Stimulated activated CD4-positive, alpha-beta T cell treated with anti-CD3 and anti-CD28 coated beads, Interleukin-12 subunit alpha, Interleukin-12 subunit beta, amount 100 ng/mL, for 24 hours (primary cell): ENCODE measurements at regions not wholly inside any gene's neighbourhood (a gene's known extent, or its start where the extent isn't known, plus 50 kb on each side); places are given as distances from the start of the nearest gene placed in this dataset.
"Not testable (repeated sequence)": the region's sequence is repeated elsewhere in the genome, so short reads cannot be mapped to it uniquely, and the experiment has no call there.

ENCODE experiments used
- DNase-seq, 2 experiments: peaks; one replicate each; pipeline ENCODE4 v3.0.0-alpha.2; 2020; ENCODE audit warnings: low read depth in 2 of 2

DNA sequence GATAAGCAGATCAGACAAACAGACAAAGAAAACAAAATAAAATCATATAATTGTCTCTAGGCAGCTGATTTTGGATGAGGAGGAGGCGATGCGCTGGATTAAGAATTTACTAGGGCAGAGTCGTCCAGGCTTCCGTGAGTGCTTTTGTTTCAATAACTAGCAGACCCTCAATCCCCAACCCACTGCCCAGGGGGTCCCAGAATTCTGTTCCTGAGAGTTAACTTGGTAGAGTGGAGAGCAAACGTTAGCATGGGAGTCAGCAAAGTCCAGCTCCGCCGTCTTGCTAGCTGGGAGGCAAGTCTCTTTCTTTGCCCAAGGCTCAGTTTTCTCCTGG is 95.5 kb upstream of the TBX5 start:
- DNase-seq: no peak

DNA sequence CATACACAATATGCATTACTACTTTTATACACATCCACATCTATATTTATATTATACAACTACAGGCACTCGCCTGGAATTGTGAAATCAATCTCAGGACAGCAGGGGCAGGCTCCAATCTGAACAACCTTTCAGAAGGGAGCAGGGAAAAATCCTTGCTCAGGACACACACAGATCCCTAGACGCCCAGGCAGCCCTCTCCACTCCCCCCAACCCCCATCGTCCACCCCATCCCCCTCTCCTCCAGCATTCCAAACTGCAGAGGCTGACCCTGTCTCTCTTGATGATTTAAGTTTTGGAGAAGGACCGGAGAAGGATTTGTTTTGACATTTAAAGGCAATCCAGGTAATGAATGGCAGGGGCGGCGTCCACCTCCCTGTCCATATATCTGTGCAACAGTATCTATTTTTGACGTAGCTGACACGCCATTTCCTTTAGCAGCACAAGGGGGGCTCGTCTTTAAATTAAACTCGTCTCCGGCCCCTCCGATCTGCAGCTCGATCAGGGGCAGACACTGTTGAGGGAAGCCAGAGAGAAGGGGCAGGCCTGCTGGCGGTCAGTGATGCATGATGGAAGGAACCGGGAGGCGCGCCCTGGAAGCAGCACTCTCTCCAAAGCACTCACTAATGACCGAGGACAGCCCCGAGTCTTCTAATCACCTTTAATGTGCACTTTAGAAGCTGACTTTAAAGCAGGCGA is 95.0 kb upstream of the TBX5 start:
- DNase-seq: no peak

DNA sequence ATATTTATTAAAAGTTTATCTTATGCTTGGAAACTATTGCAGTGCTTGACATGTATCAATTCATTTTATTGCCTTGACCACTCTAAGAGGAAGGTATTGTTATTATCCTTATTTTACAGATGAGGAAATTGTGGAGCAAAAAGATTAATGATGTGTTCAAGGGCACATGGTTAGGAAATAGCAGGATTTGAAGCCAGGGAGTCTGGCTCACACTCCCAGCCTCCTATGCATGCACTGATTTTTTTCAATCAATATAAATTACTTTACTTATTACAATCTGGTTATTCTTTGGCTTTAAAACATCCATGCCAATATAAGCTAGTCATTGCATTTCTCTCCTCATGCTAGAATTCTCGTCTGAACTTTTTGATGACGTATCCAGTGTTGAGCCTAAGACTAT is 94.2 kb upstream of the TBX5 start:
- DNase-seq: no peak

DNA sequence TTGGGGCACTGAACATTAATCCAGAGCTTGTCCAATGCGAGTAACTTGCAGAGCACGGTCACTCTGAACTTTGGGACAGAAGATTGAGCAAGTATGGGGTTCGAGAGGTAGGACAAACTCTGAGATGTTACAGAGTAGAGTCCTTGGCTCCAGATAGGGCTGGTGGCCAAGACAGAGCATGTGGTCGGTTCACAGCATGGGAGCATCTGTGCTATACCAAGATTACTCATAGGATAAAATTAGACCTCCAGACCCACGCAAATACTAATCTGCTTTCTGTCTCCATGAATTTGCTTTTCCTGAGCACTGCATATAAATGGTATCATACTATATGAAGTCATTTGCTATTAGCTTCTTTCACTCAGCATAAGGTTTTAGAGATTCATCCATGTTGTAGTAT is 93.4 kb upstream of the TBX5 start:
- DNase-seq: no peak

DNA sequence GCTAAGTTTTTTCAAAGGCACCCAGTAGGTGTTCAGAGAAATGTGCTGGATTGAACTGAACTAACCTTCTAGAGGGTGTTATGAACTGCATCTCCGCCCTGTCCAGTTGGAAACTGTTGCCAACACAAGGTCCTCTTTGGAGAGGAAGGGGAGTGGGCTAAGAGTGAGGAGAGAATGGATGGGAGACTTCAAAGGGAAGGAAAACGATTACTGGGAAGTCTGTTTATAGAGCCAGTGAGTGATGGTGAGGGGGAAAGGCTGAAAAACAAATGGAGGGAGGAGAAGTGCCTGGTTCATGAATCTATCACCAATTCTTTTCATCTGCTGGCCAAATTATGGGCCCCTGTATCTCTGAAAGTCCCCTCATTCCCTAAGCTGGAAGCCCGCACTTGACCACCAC is 86.0 kb upstream of the TBX5 start:
- no peak for DNase-seq

DNA sequence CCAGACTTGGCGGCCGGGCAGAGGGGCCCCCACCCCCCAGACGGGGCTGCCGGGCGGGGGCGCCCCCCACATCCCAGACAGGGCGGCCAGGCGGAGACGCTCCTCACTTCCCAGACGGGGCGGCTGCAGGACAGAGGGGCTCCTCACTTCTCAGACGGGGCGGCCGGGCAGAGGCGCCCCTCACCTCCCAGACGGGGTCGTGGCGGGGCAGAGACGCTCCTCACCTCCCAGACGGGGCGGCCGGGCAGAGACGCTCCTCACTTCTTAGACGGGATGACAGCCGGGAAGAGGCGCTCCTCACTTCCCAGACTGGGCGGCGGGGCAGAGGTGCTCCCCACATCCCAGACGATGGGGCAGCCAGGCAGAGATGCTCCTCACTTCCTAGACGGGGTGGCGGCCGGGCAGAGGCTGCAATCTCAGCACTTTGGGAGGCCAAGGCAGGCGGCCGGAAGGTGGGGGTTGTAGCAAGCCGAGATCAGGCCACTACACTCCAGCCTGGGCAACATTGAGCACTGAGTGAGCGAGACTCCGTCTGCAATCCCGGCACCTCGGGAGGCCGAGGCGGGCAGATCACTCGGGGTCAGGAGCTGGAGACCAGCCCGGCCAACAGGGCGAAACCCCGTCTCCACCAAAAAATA is 79.0 kb upstream of the TBX5 start:
- DNase-seq: not testable (repeated sequence)

DNA sequence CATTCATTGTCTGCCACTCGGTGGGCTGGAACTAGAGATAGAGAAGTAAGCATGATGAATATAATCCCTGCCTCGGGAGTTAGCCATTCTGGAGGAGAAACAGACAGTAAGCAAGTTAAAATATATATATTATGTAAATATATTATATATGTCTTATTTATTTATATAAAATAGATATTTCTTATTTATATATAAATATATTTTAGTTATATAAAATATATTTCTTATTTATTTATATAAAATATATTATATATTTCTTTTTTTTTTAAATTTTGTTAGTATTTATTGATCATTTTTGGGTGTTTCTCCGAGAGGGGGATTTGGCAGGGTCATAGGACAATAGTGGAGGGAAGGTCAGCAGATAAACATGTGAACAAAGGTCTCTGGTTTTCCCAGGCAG is 78.1 kb upstream of the TBX5 start:
- no peak for DNase-seq

DNA sequence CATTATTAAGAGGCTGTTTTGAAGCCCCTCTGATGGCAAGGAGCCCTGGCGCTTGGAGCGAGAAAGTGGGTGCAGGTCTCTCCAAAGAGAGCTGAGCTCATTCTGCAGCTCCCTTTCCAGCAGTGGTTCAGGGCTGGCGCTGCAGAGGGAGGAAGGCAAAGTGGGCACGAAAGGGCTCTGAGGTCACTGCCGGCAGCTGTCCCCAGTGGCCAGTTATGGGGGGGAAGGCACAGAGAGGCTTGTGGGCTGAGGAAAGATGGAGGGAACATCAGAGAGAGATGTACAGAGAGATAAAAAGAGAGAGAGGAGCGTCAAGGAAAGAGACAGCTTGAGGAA is 75.2 kb upstream of the TBX5 start:
- no peak for DNase-seq

DNA sequence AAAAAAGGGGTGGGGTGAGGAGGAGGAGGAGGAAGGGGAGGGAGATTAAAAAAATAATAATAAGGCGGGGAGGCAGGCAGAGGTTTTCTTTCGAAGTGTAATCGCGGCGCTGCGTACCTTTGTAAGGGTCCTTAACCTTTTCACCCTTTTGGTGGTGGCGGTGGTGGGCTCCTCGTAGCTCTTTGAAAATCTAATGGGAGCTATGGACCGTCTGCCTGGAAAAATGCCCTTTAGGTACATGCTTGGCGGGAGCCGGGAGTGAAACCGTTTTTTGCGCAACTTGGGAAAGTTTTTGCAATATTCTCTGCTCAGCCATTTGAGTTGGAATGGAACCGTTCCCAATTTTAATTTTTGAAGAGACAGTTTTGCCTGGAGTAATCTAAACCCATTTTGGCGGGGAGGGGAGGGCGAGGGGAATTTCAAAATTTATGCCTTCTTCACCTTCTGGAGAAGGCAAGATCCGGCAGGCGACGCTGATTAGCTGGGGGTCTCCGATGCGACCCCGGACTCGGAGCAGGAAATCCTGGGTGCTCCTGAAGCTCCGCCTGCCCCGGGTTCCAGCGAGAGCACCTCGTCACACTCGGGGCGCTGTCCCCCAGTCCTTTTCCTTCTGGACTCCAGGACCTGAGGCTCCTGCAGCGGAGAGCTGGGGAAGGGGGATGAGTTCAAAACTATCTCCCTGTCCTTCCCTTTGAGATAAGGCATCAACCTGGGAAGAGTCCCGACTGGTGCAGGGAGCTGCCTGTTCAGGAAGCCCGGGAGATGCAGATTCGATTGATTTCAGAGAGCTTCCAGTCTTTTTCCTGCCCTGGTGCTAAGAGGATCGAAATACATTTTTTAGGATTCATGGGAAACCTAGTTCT is 74.6 kb upstream of the TBX5 start:
- no peak for DNase-seq

DNA sequence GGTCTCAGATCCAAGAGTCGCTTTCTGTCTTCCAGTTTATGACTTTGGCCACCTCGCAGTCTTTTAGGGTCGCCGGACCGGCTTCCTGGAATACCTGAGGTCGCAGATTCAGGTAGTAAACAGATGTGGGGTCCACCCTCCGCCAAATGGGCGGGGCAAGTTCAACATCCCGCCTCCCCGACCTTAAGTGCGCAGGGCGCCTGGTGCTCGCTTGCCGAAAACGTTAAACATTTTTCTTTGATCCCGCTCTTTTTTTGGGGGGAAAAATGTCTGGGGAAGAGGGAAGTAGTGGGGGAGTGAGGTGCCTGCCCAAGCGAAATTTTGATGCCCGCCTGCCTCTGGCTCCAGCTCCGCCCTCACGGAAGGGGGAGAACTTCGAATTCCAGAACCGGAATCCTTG is 73.9 kb upstream of the TBX5 start:
- no peak for DNase-seq

DNA sequence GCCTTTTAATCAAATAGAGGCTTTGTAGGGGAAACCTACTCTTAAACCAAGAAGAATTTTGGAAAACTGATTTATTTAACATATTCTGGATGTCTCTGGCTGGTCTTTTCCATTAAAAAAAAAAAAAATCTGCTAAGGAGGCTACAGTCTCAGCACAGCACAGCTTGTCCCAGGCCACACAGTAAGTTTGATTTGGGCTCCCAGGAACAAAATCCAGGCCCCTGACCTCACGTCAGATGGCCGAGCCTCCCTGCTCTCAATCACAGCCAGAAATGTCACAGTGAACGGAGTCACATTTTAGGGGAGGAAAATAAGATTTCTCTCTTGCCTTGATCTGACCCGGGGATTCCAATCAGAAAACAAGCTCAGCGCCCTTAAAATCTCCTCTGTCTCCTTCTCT is 72.9 kb upstream of the TBX5 start:
- no peak for DNase-seq

DNA sequence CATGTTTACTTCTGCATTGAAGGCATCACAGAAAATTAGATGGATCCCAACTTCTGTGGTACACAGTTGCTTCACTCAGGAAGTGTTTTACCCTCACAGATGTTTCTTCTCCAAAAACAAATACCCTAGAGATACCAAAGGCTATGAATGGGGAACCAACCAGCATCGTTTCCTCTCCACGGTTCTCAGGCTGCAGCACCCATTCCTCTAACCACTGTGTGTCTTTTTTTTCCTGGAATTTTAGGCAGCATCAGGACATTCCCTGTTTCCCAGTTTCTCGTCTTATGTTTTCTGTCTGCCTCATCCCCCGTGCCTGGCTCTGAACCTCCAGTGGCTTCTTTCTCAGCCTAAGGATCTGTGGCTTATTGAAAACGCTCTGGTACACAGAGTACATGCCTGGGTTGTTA is 72.0 kb upstream of the TBX5 start:
- DNase-seq: no peak

DNA sequence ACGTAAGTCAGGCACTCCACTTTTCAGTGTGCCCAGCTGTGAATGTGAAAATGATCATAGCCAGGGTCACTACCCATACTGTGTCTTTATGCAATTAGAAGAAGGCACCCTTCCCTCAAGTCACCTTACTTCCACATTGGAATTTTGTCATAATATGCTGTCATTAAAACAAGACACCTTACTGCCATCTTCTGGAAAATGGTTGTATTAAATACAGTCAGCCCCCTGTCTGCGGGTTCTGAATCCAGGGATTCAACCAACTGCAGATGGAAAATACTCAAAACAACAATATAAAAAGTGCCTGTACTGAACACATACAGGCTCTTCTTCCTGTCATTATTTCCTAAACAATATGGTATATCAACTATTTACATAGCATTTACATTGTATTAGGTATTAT is 70.2 kb upstream of the TBX5 start:
- no peak for DNase-seq

DNA sequence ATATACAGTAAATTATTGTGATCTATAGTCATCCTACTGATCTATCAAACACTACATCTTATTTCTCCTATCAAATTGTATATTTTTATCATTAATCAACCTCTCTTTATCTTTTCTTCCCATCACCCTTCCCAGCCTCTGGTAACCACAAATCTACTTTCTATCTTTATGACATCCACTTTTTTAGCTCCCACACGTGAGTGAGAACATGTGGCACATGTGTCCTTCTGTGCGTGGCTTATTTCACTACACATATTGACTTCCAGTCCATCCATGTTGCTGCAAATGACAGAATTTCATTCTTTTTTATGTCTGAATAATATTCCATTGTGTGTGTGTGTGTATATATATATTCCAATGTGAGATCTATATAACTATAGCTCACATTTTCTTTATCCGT is 67.8 kb upstream of the TBX5 start:
- DNase-seq: no peak

DNA sequence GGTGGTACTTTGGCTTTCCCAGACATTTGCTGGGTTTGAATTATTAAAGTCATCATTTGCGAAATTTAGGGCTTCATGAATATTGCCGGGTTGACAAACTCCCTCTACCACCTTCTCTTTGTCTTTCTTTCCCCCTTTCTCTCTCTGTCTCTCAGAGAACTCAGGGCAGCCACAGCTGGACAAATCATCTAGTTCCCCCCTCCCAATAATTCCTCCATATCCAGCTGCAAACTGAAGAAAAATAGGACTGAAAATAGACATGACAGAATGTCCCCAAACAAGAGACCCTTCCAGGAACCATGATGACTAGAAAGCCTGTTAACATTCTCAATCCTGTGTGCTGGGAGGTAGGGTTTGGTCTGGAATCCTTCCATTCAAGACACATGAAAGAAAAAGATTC is 67.1 kb upstream of the TBX5 start:
- no peak for DNase-seq

DNA sequence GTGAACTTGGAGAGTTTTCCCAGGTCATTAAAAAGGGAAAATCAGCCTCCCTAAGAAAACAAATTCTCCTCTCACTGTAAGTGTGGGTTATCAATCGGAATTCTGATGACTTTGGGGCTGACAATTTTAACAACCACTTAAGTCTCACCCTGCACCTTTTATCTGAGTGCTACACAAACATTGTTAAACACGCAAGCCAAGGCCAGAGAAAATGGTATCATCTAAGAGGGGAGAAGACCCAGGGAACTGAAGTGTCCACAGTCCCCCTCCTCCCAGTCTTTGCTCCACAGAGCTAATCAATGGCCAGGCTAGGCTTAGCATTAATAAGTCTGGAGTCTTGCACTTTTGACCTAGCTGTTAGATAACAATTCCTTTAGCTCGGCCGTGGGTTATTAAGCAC is 51.7 kb upstream of the TBX5 start:
- DNase-seq: no peak
